ENCODE measurements at regions not wholly inside any gene's neighbourhood (a gene's known extent, or its start where the extent isn't known, plus 50 kb on each side); places are given as distances from the start of the nearest gene placed in this dataset.

- no peak for TF ChIP-seq CTCF (IDR thresholded peaks at IDR 0.05; ENCODE audit: low read depth, low read length)
- TF ChIP-seq POLR2A (IDR thresholded peaks at IDR 0.05; ENCODE audit: extremely low read depth, insufficient read length), result no peak
- DNase-seq (ENCODE audit: low read depth), result no peak
- H3K4me3 ChIP-seq (ENCODE audit: low read depth, low read length), result no peak overlapping the region
Measured at GRCh38 chr16:6926341-6926740, 406.3 kb upstream of the RBFOX1 start.

GRCh38 chr16:6918646-6919045, 414.0 kb upstream of the RBFOX1 start:
- DNase-seq (ENCODE audit: low read depth), result no peak
- TF ChIP-seq MAX (IDR thresholded peaks at IDR 0.05; ENCODE audit: low read depth, low read length) (no peak), CTCF (IDR thresholded peaks at IDR 0.05; ENCODE audit: low read depth, low read length) (no peak), MYC (IDR thresholded peaks at IDR 0.05; ENCODE audit: low read depth, low read length) (no peak), POLR2A (IDR thresholded peaks at IDR 0.05; ENCODE audit: extremely low read depth, insufficient read length) (no peak)
- no peak overlapping the region for H3K4me3 ChIP-seq (ENCODE audit: low read depth, low read length)

GRCh38 chr16:6916946-6917345, 415.7 kb upstream of the RBFOX1 start:
- no peak overlapping the region for H3K4me3 ChIP-seq (ENCODE audit: low read depth, low read length)
- DNase-seq (ENCODE audit: low read depth), result no peak
- TF ChIP-seq MYC (IDR thresholded peaks at IDR 0.05; ENCODE audit: low read depth, low read length) (no peak), POLR2A (IDR thresholded peaks at IDR 0.05; ENCODE audit: extremely low read depth, insufficient read length) (no peak), MAX (IDR thresholded peaks at IDR 0.05; ENCODE audit: low read depth, low read length) (no peak), CTCF (IDR thresholded peaks at IDR 0.05; ENCODE audit: low read depth, low read length) (no peak)

DNA sequence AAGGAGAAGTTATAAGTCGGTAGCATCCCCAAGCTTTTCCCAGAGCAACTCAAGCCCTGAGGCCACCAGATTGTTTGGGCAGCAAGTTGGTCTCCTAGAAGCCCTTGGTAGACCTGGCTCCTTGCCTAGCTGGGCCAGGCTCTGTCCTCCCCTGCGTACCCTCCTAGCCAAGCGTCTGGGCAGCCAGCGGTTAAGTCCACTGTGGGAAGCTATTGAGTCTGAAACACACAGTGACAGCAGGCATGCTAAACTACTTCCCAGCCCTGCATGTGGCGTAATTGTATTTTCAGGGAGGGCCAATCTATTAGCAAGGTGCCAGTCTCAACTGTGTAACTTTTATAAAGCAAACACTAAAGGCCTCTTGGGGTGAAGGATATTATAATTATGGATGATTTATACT, 419.1 kb upstream of the RBFOX1 start:
- DNase-seq (ENCODE audit: low read depth), result no peak
- H3K4me3 ChIP-seq (ENCODE audit: low read depth, low read length), result no peak overlapping the region
- TF ChIP-seq CTCF (IDR thresholded peaks at IDR 0.05; ENCODE audit: low read depth, low read length), result no peak
- no peak for TF ChIP-seq POLR2A (IDR thresholded peaks at IDR 0.05; ENCODE audit: extremely low read depth, insufficient read length)
- TF ChIP-seq MYC (IDR thresholded peaks at IDR 0.05; ENCODE audit: low read depth, low read length), result no peak
- no peak for TF ChIP-seq MAX (IDR thresholded peaks at IDR 0.05; ENCODE audit: low read depth, low read length)

DNA sequence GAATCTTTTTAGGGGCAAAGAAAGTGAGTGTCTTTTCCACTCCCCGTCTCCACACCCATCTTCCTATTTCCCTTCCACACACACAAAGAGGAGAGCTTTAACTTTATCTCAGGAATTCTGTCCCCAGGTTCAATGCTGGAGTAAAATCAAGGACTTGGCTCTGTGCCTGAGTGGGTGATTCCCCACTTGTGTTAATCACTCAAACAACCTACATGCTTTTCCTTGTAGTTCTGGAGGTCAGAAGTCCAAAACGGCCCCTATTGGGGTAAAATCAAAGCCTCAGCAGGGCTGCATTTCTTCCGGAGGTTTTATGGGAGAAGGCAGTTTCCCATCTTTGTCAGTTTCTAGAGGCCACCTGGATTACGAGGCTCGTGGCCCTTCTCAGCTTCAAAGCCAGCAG, 422.3 kb upstream of the RBFOX1 start:
- no peak overlapping the region for H3K4me3 ChIP-seq (ENCODE audit: low read depth, low read length)
- DNase-seq (ENCODE audit: low read depth), result no peak
- no peak for TF ChIP-seq POLR2A (IDR thresholded peaks at IDR 0.05; ENCODE audit: extremely low read depth, insufficient read length)
- TF ChIP-seq CTCF (IDR thresholded peaks at IDR 0.05; ENCODE audit: low read depth, low read length), result no peak
- no peak for TF ChIP-seq MAX (IDR thresholded peaks at IDR 0.05; ENCODE audit: low read depth, low read length)
- TF ChIP-seq MYC (IDR thresholded peaks at IDR 0.05; ENCODE audit: low read depth, low read length), result no peak

DNA sequence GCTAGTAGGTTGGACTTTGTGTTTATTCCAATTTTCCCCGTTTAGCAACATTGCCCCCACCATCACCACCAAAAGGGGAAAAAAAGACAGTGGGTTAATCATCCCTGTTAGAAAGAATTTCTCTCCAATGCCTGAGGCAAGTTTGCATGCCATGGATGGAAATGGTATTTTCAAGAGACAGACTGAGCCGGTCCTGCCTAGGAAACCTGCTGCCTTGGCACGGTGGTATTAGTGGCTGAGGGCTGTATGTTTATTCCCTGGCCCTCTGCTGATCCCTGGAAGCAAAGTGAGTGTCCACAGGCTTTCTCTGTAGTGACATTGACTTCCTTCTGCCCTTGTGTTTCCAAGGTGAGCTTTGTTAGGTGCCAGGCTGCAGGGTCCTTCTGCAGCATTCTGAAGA, 427.0 kb upstream of the RBFOX1 start:
- no peak for DNase-seq (ENCODE audit: low read depth)
- H3K4me3 ChIP-seq (ENCODE audit: low read depth, low read length), result no peak overlapping the region
- TF ChIP-seq MAX (IDR thresholded peaks at IDR 0.05; ENCODE audit: low read depth, low read length), result no peak
- TF ChIP-seq CTCF (IDR thresholded peaks at IDR 0.05; ENCODE audit: low read depth, low read length), result no peak
- no peak for TF ChIP-seq POLR2A (IDR thresholded peaks at IDR 0.05; ENCODE audit: extremely low read depth, insufficient read length)
- TF ChIP-seq MYC (IDR thresholded peaks at IDR 0.05; ENCODE audit: low read depth, low read length), result no peak
